ENCODE measurements at regions not wholly inside any gene's neighbourhood (a gene's known extent, or its start where the extent isn't known, plus 50 kb on each side); places are given as distances from the start of the nearest gene placed in this dataset.
"Not testable (repeated sequence)": the region's sequence is repeated elsewhere in the genome, so short reads cannot be mapped to it uniquely, and the experiment has no call there.

GRCh38 chr18:71040161-71040560 lies 751.3 kb downstream of the SOCS6 start:
- no peak for DNase-seq (ENCODE audit: low read depth, low spot score)
- no peak overlapping the region for H3K27ac ChIP-seq

- no peak for DNase-seq (ENCODE audit: low read depth, low spot score)
- peak overlapping the region; percentile 57 for H3K27ac ChIP-seq
These were observed 749.4 kb downstream of the SOCS6 start for GRCh38 chr18:71038196-71038595.

- no peak for DNase-seq (ENCODE audit: low read depth, low spot score)
- H3K27ac ChIP-seq: peak overlapping the region; percentile 57
These were observed 747.9 kb downstream of the SOCS6 start for GRCh38 chr18:71036783-71037182.

- DNase-seq (ENCODE audit: low read depth, low spot score); H3K27ac ChIP-seq: not testable (repeated sequence)
These were observed 742.7 kb downstream of the SOCS6 start for GRCh38 chr18:71031296-71032191.

- H3K27ac ChIP-seq; DNase-seq (ENCODE audit: low read depth, low spot score): not testable (repeated sequence)
These were observed 741.2 kb downstream of the SOCS6 start for GRCh38 chr18:71030085-71030484.

GRCh38 chr18:71028285-71028762 lies 739.5 kb downstream of the SOCS6 start:
- no peak overlapping the region for H3K27ac ChIP-seq
- DNase-seq (ENCODE audit: low read depth, low spot score): no peak

GRCh38 chr18:71027531-71027930 lies 738.7 kb downstream of the SOCS6 start:
- H3K27ac ChIP-seq: no peak overlapping the region
- no peak for DNase-seq (ENCODE audit: low read depth, low spot score)

GRCh38 chr18:71025505-71026225 lies 736.8 kb downstream of the SOCS6 start:
- no peak overlapping the region for H3K27ac ChIP-seq
- no peak for DNase-seq (ENCODE audit: low read depth, low spot score)

GRCh38 chr18:71022389-71022788 lies 733.5 kb downstream of the SOCS6 start:
- H3K27ac ChIP-seq: no peak overlapping the region

GRCh38 chr18:71021030-71021362 lies 732.2 kb downstream of the SOCS6 start:
- no peak for DNase-seq (ENCODE audit: low read depth, low spot score)
- peak overlapping the region; percentile 57 for H3K27ac ChIP-seq

More at GRCh38 chr18:71022389-71022788, 733.5 kb downstream of the SOCS6 start:
- no peak for DNase-seq (ENCODE audit: low read depth, low spot score)

- peak overlapping the region; percentile 57 for H3K27ac ChIP-seq
- DNase-seq (ENCODE audit: low read depth, low spot score): no peak
These were observed 731.6 kb downstream of the SOCS6 start for GRCh38 chr18:71020342-71021029.

GRCh38 chr18:71018816-71019215 lies 730.0 kb downstream of the SOCS6 start:
- no peak overlapping the region for H3K27ac ChIP-seq
- no peak for DNase-seq (ENCODE audit: low read depth, low spot score)

GRCh38 chr18:71012789-71013188 lies 723.9 kb downstream of the SOCS6 start:
- H3K27ac ChIP-seq: no peak overlapping the region
- DNase-seq (ENCODE audit: low read depth, low spot score): no peak

GRCh38 chr18:71011389-71011788 lies 722.5 kb downstream of the SOCS6 start:
- DNase-seq (ENCODE audit: low read depth, low spot score): no peak
- no peak overlapping the region for H3K27ac ChIP-seq

- no peak for DNase-seq (ENCODE audit: low read depth, low spot score)
- H3K27ac ChIP-seq: no peak overlapping the region
These were observed 719.4 kb downstream of the SOCS6 start for GRCh38 chr18:71008257-71008656.

- H3K27ac ChIP-seq: no peak overlapping the region
- no peak for DNase-seq (ENCODE audit: low read depth, low spot score)
These were observed 712.8 kb downstream of the SOCS6 start for GRCh38 chr18:71001597-71001996.

- no peak for DNase-seq (ENCODE audit: low read depth, low spot score)
- H3K27ac ChIP-seq: no peak overlapping the region
These were observed 709.6 kb downstream of the SOCS6 start for GRCh38 chr18:70998490-70998889.

GRCh38 chr18:70994116-70994515 lies 705.3 kb downstream of the SOCS6 start:
- H3K27ac ChIP-seq: no peak overlapping the region
- DNase-seq (ENCODE audit: low read depth, low spot score): no peak

GRCh38 chr18:70991577-70991976 lies 702.7 kb downstream of the SOCS6 start:
- H3K27ac ChIP-seq: no peak overlapping the region
- DNase-seq (ENCODE audit: low read depth, low spot score): no peak

- H3K27ac ChIP-seq: no peak overlapping the region
- no peak for DNase-seq (ENCODE audit: low read depth, low spot score)
These were observed 697.1 kb downstream of the SOCS6 start for GRCh38 chr18:70985948-70986347.

GRCh38 chr18:70982292-70982691 lies 693.4 kb downstream of the SOCS6 start:
- H3K27ac ChIP-seq: no peak overlapping the region
- DNase-seq (ENCODE audit: low read depth, low spot score): no peak

Data from epithelial cell of prostate (primary cell).